H1 (cell line): ENCODE measurements at regions not wholly inside any gene's neighbourhood (a gene's known extent, or its start where the extent isn't known, plus 50 kb on each side); places are given as distances from the start of the nearest gene placed in this dataset.

Source experiments
- CTCF ChIA-PET: fragments of 300-600 bp; sonication (Branson Sonifier 250); formaldehyde crosslinking; loops from one replicate; lab custom pipeline; 2021; ENCODE audit not compliant: partially characterized antibody; lab: Charles Lee
- POLR2A ChIA-PET: fragments of 300-600 bp; sonication (Branson Sonifier 250); formaldehyde crosslinking; loops from one replicate; lab custom pipeline; 2021; ENCODE audit warnings: inconsistent platforms; ENCODE audit not compliant: partially characterized antibody; lab: Charles Lee
- DNase-seq, 2 experiments: peaks; one replicate each; pipeline versions ENCODE4 v3.0.0 to v3.0.0-alpha.2; 2010 to 2022; ENCODE audit warnings: low spot score in 2 of 2, low read depth in 1 of 2, mixed read lengths in 1 of 2
- FAIRE-seq: peaks from 2 replicates; lab custom pipeline; 2011; peaks lifted over from hg19 to GRCh38; lab: Jason Lieb, UNC
- H2AFZ ChIP-seq: 2 replicates; pipeline ENCODE4 v1.8.1; 2012; ENCODE audit warnings: low read length, inconsistent platforms
- H2AK5ac ChIP-seq: 2 replicates; pipeline ENCODE4 v1.6.1; 2013; ENCODE audit warnings: low read depth, low read length
- H2BK120ac ChIP-seq: replicated peaks from 2 replicates; pipeline ENCODE3; 2013; ENCODE audit warnings: low read depth, low read length, inconsistent platforms
- H2BK12ac ChIP-seq: 2 replicates; pipeline ENCODE4 v1.6.1; 2013; ENCODE audit warnings: low read depth, low read length
- H2BK15ac ChIP-seq: 2 replicates; pipeline ENCODE4 v1.6.1; 2013; ENCODE audit warnings: low read length
- H2BK20ac ChIP-seq: 2 replicates; pipeline ENCODE4 v1.6.1; 2013; ENCODE audit warnings: low read length
- H2BK5ac ChIP-seq: 2 replicates; pipeline ENCODE4 v1.6.1; 2013; ENCODE audit warnings: low read depth, low read length
- H3K14ac ChIP-seq: 2 replicates; pipeline ENCODE4 v1.6.1; 2013; ENCODE audit warnings: inconsistent platforms; ENCODE audit not compliant: insufficient read length
- H3K18ac ChIP-seq: 2 replicates; pipeline ENCODE4 v1.6.1; 2013; ENCODE audit warnings: low read length; ENCODE audit errors: extremely low read depth
- H3K23ac ChIP-seq: 2 replicates; pipeline ENCODE4 v1.6.1; 2013; ENCODE audit warnings: inconsistent platforms; ENCODE audit not compliant: insufficient read length
- H3K23me2 ChIP-seq: 2 replicates; pipeline ENCODE4 v1.6.1; 2013; ENCODE audit warnings: low read depth, low read length
- H3K27ac ChIP-seq: 2 replicates; pipeline ENCODE4 v1.6.1; 2011; ENCODE audit warnings: low read depth, low read length, inconsistent platforms
- H3K27me3 ChIP-seq, 4 experiments: replicated peaks in 1 of 4; 1 replicate in 1 of 4; 2 replicates in 3 of 4; pipeline versions ENCODE4 v1.6.1 to v1.8.1; 2011 to 2013; ENCODE audit warnings: low read length in 3 of 4, mild to moderate bottlenecking in 3 of 4, inconsistent platforms in 2 of 4, mixed read lengths in 2 of 4, moderate library complexity in 1 of 4; ENCODE audit not compliant: control insufficient read depth in 3 of 4, insufficient read depth in 3 of 4; ENCODE audit errors: extremely low read depth in 1 of 4
- H3K36me3 ChIP-seq, 4 experiments: 2 replicates each; pipeline versions ENCODE4 v1.6.1 to v1.8.1; 2011 to 2013; ENCODE audit warnings: mild to moderate bottlenecking in 4 of 4, low read length in 3 of 4, moderate library complexity in 2 of 4, control low read depth in 1 of 4, inconsistent platforms in 1 of 4; ENCODE audit not compliant: insufficient read depth in 4 of 4, control insufficient read depth in 2 of 4
- H3K4ac ChIP-seq: replicated peaks from 2 replicates; pipeline ENCODE3; 2013; ENCODE audit warnings: low read length, low read depth, mixed read lengths, inconsistent platforms; ENCODE audit not compliant: insufficient read length
- H3K4me1 ChIP-seq, 4 experiments: replicated peaks in 1 of 4; 1 replicate in 1 of 4; 2 replicates in 3 of 4; pipeline versions ENCODE4 v1.6.1 to v1.8.1; 2011 to 2013; ENCODE audit warnings: low read length in 3 of 4, inconsistent platforms in 2 of 4, mixed read lengths in 1 of 4; ENCODE audit not compliant: insufficient read depth in 4 of 4, control insufficient read depth in 3 of 4
- H3K4me2 ChIP-seq, 2 experiments: 2 replicates each; pipeline versions ENCODE4 v1.6.1 to v1.8.1; 2011 to 2013; ENCODE audit warnings: low read depth in 2 of 2, low read length in 2 of 2, control low read depth in 1 of 2, inconsistent platforms in 1 of 2, mild to moderate bottlenecking in 1 of 2; ENCODE audit not compliant: insufficient read depth in 1 of 2
- H3K4me3 ChIP-seq, 4 experiments: fragments of 200-600, 300-600 bp in 1 of 4; sonication (generic), shearing (Covaris generic), sonication (Bioruptor Twin) in 1 of 4; 2 replicates each; pipeline versions ENCODE4 v1.5.1 to v1.8.1; 2011 to 2016; ENCODE audit warnings: low read length in 4 of 4, low read depth in 3 of 4, control low read depth in 2 of 4, inconsistent platforms in 2 of 4, mild to moderate bottlenecking in 2 of 4, mixed read lengths in 1 of 4, moderate library complexity in 1 of 4; ENCODE audit not compliant: insufficient read depth in 2 of 4; ENCODE audit errors: extremely low read depth in 1 of 4
- H3K56ac ChIP-seq: replicated peaks from 2 replicates; pipeline ENCODE3; 2013; ENCODE audit warnings: low read depth, mild to moderate bottlenecking, mixed read lengths, low read length, inconsistent platforms; ENCODE audit not compliant: insufficient read length
- H3K79me1 ChIP-seq: 2 replicates; pipeline ENCODE4 v1.6.1; 2013; ENCODE audit warnings: low read depth, low read length, control low read depth
- H3K79me2 ChIP-seq, 2 experiments: 2 replicates each; pipeline versions ENCODE4 v1.6.1 to v1.8.1; 2012 to 2013; ENCODE audit warnings: low read length in 2 of 2, mild to moderate bottlenecking in 2 of 2, inconsistent platforms in 1 of 2; ENCODE audit not compliant: insufficient read depth in 2 of 2, control insufficient read depth in 1 of 2
- H3K9ac ChIP-seq, 4 experiments: replicated peaks in 1 of 4; 1 replicate in 1 of 4; 2 replicates in 3 of 4; pipeline versions ENCODE4 v1.6.1 to v1.8.1; 2011 to 2013; ENCODE audit warnings: low read depth in 3 of 4, low read length in 3 of 4, control low read depth in 2 of 4, mild to moderate bottlenecking in 2 of 4, moderate library complexity in 2 of 4, inconsistent platforms in 1 of 4; ENCODE audit errors: extremely low read depth in 1 of 4
- H3K9me3 ChIP-seq, 2 experiments: 2 replicates each; pipeline versions ENCODE4 v1.6.1 to v1.8.1; 2012 to 2013; ENCODE audit warnings: mild to moderate bottlenecking in 2 of 2, moderate library complexity in 2 of 2, control low read depth in 1 of 2, inconsistent platforms in 1 of 2, low read depth in 1 of 2, low read length in 1 of 2, mixed read lengths in 1 of 2; ENCODE audit not compliant: insufficient read depth in 2 of 2
- H4K20me1 ChIP-seq, 2 experiments: replicated peaks in 1 of 2; 2 replicates each; pipeline versions ENCODE3 to v1.8.1; 2011 to 2013; ENCODE audit warnings: inconsistent platforms in 2 of 2, low read length in 2 of 2, mild to moderate bottlenecking in 1 of 2; ENCODE audit not compliant: insufficient read depth in 2 of 2, control insufficient read depth in 1 of 2
- H4K5ac ChIP-seq: 2 replicates; pipeline ENCODE4 v1.6.1; 2013; ENCODE audit warnings: low read length, low read depth, mixed read lengths, inconsistent platforms; ENCODE audit not compliant: insufficient read length
- H4K8ac ChIP-seq: 2 replicates; pipeline ENCODE4 v1.8.0; 2013; ENCODE audit warnings: mild to moderate bottlenecking, moderate library complexity, low read length, inconsistent platforms; ENCODE audit not compliant: insufficient read depth; ENCODE audit errors: extremely low read depth
- H4K91ac ChIP-seq: replicated peaks from 2 replicates; pipeline ENCODE3; 2013; ENCODE audit warnings: low read length, mixed read lengths, inconsistent platforms; ENCODE audit not compliant: insufficient read length
- BACH1 ChIP-seq: IDR thresholded peaks from 2 replicates; pipeline ENCODE4 v1.6.1; 2012; ENCODE audit warnings: low read length, improper control_type of control experiment
- EGR1 ChIP-seq: IDR thresholded peaks from 2 replicates; pipeline ENCODE4 v1.6.1; 2011; ENCODE audit warnings: low read depth, low read length, borderline replicate concordance
- HDAC6 ChIP-seq: IDR thresholded peaks from one replicate; pipeline ENCODE4 v1.7.1; 2012; ENCODE audit warnings: low read depth, mild to moderate bottlenecking, inconsistent platforms, low read length, moderate library complexity
- JUN ChIP-seq: IDR thresholded peaks from 2 replicates; pipeline ENCODE4 v1.6.1; 2011; ENCODE audit warnings: low read depth, mild to moderate bottlenecking, improper control_type of control experiment, low read length
- KDM1A ChIP-seq: fragments of 200-600, 300-600 bp; sonication (generic); IDR thresholded peaks from 2 replicates; pipeline ENCODE4 v1.7.1; 2016; ENCODE audit warnings: mild to moderate bottlenecking, low read length, borderline replicate concordance
- MAFK ChIP-seq: IDR thresholded peaks from 2 replicates; pipeline ENCODE4 v1.6.1; 2012; ENCODE audit warnings: low read depth, mild to moderate bottlenecking, improper control_type of control experiment, low read length
- PHF8 ChIP-seq: fragments of 200-600 bp; sonication (generic); conservative IDR thresholded peaks from 2 replicates; pipeline ENCODE4 v1.7.1; 2012; ENCODE audit warnings: low read depth, mild to moderate bottlenecking, inconsistent platforms, low read length, moderate library complexity
- RAD21 ChIP-seq, 2 experiments: IDR thresholded peaks in 1 of 2; conservative IDR thresholded peaks in 1 of 2; 2 replicates each; pipeline ENCODE4 v1.6.1; 2011; ENCODE audit warnings: low read depth in 2 of 2, low read length in 2 of 2, improper control_type of control experiment in 1 of 2, inconsistent platforms in 1 of 2, mild to moderate bottlenecking in 1 of 2, moderate library complexity in 1 of 2
- RBBP5 ChIP-seq: IDR thresholded peaks from 2 replicates; pipeline ENCODE4 v1.7.1; 2012; ENCODE audit warnings: low read depth, mild to moderate bottlenecking, inconsistent platforms, low read length, moderate library complexity, borderline replicate concordance
- RXRA ChIP-seq: IDR thresholded peaks from 2 replicates; pipeline ENCODE4 v1.6.1; 2011; ENCODE audit warnings: low read depth, mild to moderate bottlenecking, low read length, moderate library complexity; ENCODE audit not compliant: insufficient read depth
- SIN3A ChIP-seq, 2 experiments: IDR thresholded peaks in 1 of 2; conservative IDR thresholded peaks in 1 of 2; 2 replicates each; pipeline ENCODE4 v1.6.1; 2011 to 2012; ENCODE audit warnings: low read length in 2 of 2, improper control_type of control experiment in 1 of 2, low read depth in 1 of 2, mild to moderate bottlenecking in 1 of 2
- SRF ChIP-seq: IDR thresholded peaks from 2 replicates; pipeline ENCODE4 v1.6.1; 2011; ENCODE audit warnings: mild to moderate bottlenecking, low read depth, low read length, moderate library complexity
- SUZ12 ChIP-seq: fragments of 200-600 bp; sonication (generic); IDR thresholded peaks from 2 replicates; pipeline ENCODE4 v1.6.1; 2012; ENCODE audit warnings: mild to moderate bottlenecking, inconsistent platforms, low read length, moderate library complexity, mixed read lengths
- TAF7 ChIP-seq: optimal IDR thresholded peaks from 2 replicates; pipeline ENCODE3; 2011; ENCODE audit warnings: low read depth, mild to moderate bottlenecking, inconsistent platforms, low read length, moderate library complexity, borderline replicate concordance
- YY1 ChIP-seq: IDR thresholded peaks from 2 replicates; pipeline ENCODE4 v1.6.1; 2011; ENCODE audit warnings: low read depth, mild to moderate bottlenecking, low read length
- WGBS, 2 experiments: shearing (Covaris generic) in 1 of 2; methylation state at CpG; one replicate each; pipeline versions ENCODE4 v1.1.6 to v1.1.7; 2013 to 2015; ENCODE audit warnings: low lambda C conversion rate in 2 of 2, mixed read lengths in 2 of 2, inconsistent platforms in 1 of 2, low coverage in 1 of 2, missing lambda C conversion rate in 1 of 2; ENCODE audit not compliant: insufficient replicate concordance in 2 of 2, insufficient coverage in 1 of 2, insufficient read length in 1 of 2; ENCODE audit errors: extremely low coverage in 1 of 2, missing lambda C conversion rate in 1 of 2; 5-methylcytosine and 5-hydroxymethylcytosine counted together

DNA sequence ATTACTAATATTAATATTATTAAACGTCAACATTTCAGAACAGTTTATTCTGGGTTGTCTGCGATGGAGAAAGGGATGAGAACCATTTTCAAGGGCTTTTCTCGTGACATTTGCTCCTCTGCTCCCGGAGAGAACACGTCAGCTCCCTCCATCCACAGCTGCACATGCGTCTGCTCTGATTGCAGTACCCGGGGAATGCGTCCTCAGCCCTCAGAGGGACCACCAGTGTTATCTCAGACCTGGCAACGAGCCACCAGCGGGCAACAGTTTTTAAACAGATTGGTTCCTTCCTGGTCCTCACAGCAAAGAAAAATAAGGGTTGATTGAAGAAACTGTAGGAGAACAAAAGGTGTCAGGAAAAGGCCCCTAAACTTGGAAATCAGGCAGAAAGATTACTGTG, 202.2 kb upstream of the ADAMTS9 start:
- WGBS, 2 experiments = 86% methylated on average over 10 of the region's 10 CpGs; no CpG with 5 or more reads in 1 of the 2 experiments
- H3K79me1 ChIP-seq = no peaks in the 10 kb centered on the region
- H3K4me2 ChIP-seq = no peak overlapping the region
- no peak overlapping the region for H2BK120ac ChIP-seq
- H3K9me3 ChIP-seq = no peaks in the 10 kb centered on the region
- H4K91ac ChIP-seq = no peak overlapping the region
- FAIRE-seq (no peak), DNase-seq (no peak)
- H3K56ac ChIP-seq = no peak overlapping the region
- H3K9ac ChIP-seq = no peak overlapping the region
- H3K4me3 ChIP-seq = no peak overlapping the region
- no peak overlapping the region for H2BK12ac ChIP-seq
- no peak overlapping the region for H2BK5ac ChIP-seq
- H2AK5ac ChIP-seq = no peak overlapping the region
- no peak overlapping the region for H3K23ac ChIP-seq
- H3K36me3 ChIP-seq = no peaks in the 10 kb centered on the region
- H3K27ac ChIP-seq = no peak overlapping the region
- peaks cover 0 to 4% (median 2%) of the 10 kb centered on the region in 4 experiments; a peak in 3 of 7 replicates for H3K4me1 ChIP-seq
- no peak overlapping the region for H2BK15ac ChIP-seq
- no peak overlapping the region for H3K18ac ChIP-seq
- ChIA-PET CTCF (no interaction called here), POLR2A (no interaction called here)
- no peaks in the 10 kb centered on the region for H3K79me2 ChIP-seq
- no peaks in the 10 kb centered on the region for H4K20me1 ChIP-seq
- H4K5ac ChIP-seq = no peak overlapping the region
- no peak overlapping the region for H4K8ac ChIP-seq
- H3K27me3 ChIP-seq = no peaks in the 10 kb centered on the region
- H3K23me2 ChIP-seq = no peaks in the 10 kb centered on the region
- H3K14ac ChIP-seq = no peak overlapping the region
- H2BK20ac ChIP-seq = no peak overlapping the region
- no peak overlapping the region for H2AFZ ChIP-seq
- no peak overlapping the region for H3K4ac ChIP-seq
- TF ChIP-seq TAF7 (no peak), SRF (no peak), BACH1 (no peak), JUN (no peak), RXRA (no peak), YY1 (no peak), MAFK (no peak), RBBP5 (no peak), PHF8 (no peak), EGR1 (no peak), RAD21 (IDR thresholded peaks at IDR 0.05 in 1 of 2, conservative IDR thresholded peaks at IDR 0.05 in 1 of 2; ENCODE audit: low read depth in 2 of 2, low read length in 2 of 2) (no peak), SIN3A (conservative IDR thresholded peaks at IDR 0.05 in 1 of 2, IDR thresholded peaks at IDR 0.05 in 1 of 2; ENCODE audit: low read depth in 1 of 2, low read length in 2 of 2) (no peak), SUZ12 (no peak), HDAC6 (no peak), KDM1A (no peak)
